ENCODE measurements at regions not wholly inside any gene's neighbourhood (a gene's known extent, or its start where the extent isn't known, plus 50 kb on each side); places are given as distances from the start of the nearest gene placed in this dataset.

GRCh38 chr1:214896921-214897320 is 185.6 kb upstream of the KCNK2 start:
- H3K79me2 ChIP-seq (ENCODE audit: insufficient read depth, low read depth) = no peaks in the 10 kb centered on the region
- no peak overlapping the region for H3K9ac ChIP-seq
- no peak for TF ChIP-seq CTCF (conservative IDR thresholded peaks at IDR 0.05; ENCODE audit: low read depth, low read length)
- no peak overlapping the region for H3K27ac ChIP-seq
- H2AFZ ChIP-seq (ENCODE audit: low read depth) = no peak overlapping the region
- H3K36me3 ChIP-seq (ENCODE audit: insufficient read depth) = no peaks in the 10 kb centered on the region
- no peaks in the 10 kb centered on the region for H3K27me3 ChIP-seq (ENCODE audit: insufficient read depth, low read depth)
- no peak overlapping the region for H3K4me2 ChIP-seq
- H3K4me1 ChIP-seq (ENCODE audit: low read depth, poor library complexity, severe bottlenecking) = no peaks in the 10 kb centered on the region
- no peak overlapping the region for H3K4me3 ChIP-seq (IDR thresholded peaks at IDR 0.05; ENCODE audit: insufficient read depth, low read depth, low read length)
- H4K20me1 ChIP-seq (ENCODE audit: insufficient read depth) = no peaks in the 10 kb centered on the region

- H3K4me1 ChIP-seq (ENCODE audit: low read depth, poor library complexity, severe bottlenecking) = no peaks in the 10 kb centered on the region
- no peak overlapping the region for H2AFZ ChIP-seq (ENCODE audit: low read depth)
- no peak for TF ChIP-seq CTCF (conservative IDR thresholded peaks at IDR 0.05; ENCODE audit: low read depth, low read length)
- no peaks in the 10 kb centered on the region for H3K36me3 ChIP-seq (ENCODE audit: insufficient read depth)
- H3K4me2 ChIP-seq = no peak overlapping the region
- H3K4me3 ChIP-seq (IDR thresholded peaks at IDR 0.05; ENCODE audit: insufficient read depth, low read depth, low read length) = no peak overlapping the region
- no peak overlapping the region for H3K27ac ChIP-seq
- no peak overlapping the region for H3K9ac ChIP-seq
- H4K20me1 ChIP-seq (ENCODE audit: insufficient read depth) = no peaks in the 10 kb centered on the region
- H3K27me3 ChIP-seq (ENCODE audit: insufficient read depth, low read depth) = no peaks in the 10 kb centered on the region
- no peaks in the 10 kb centered on the region for H3K79me2 ChIP-seq (ENCODE audit: insufficient read depth, low read depth)
Observed at GRCh38 chr1:214897581-214897980, 185.0 kb upstream of the KCNK2 start.

- no peaks in the 10 kb centered on the region for H3K27me3 ChIP-seq (ENCODE audit: insufficient read depth, low read depth)
- H3K4me1 ChIP-seq (ENCODE audit: low read depth, poor library complexity, severe bottlenecking) = no peaks in the 10 kb centered on the region
- no peaks in the 10 kb centered on the region for H3K79me2 ChIP-seq (ENCODE audit: insufficient read depth, low read depth)
- no peak overlapping the region for H3K4me3 ChIP-seq (IDR thresholded peaks at IDR 0.05; ENCODE audit: insufficient read depth, low read depth, low read length)
- H4K20me1 ChIP-seq (ENCODE audit: insufficient read depth) = no peaks in the 10 kb centered on the region
- H3K36me3 ChIP-seq (ENCODE audit: insufficient read depth) = no peaks in the 10 kb centered on the region
- H2AFZ ChIP-seq (ENCODE audit: low read depth) = no peak overlapping the region
- TF ChIP-seq CTCF (conservative IDR thresholded peaks at IDR 0.05; ENCODE audit: low read depth, low read length) = no peak
- no peak overlapping the region for H3K9ac ChIP-seq
- no peak overlapping the region for H3K27ac ChIP-seq
- H3K4me2 ChIP-seq = no peak overlapping the region
Observed at GRCh38 chr1:214898161-214898560, 184.4 kb upstream of the KCNK2 start.

GRCh38 chr1:214898718-214899117 is 183.8 kb upstream of the KCNK2 start:
- TF ChIP-seq CTCF (conservative IDR thresholded peaks at IDR 0.05; ENCODE audit: low read depth, low read length) = no peak
- Histone ChIP-seq H3K36me3 (ENCODE audit: insufficient read depth) (no peaks in the 10 kb centered on the region), H4K20me1 (ENCODE audit: insufficient read depth) (no peaks in the 10 kb centered on the region), H3K79me2 (ENCODE audit: insufficient read depth, low read depth) (no peaks in the 10 kb centered on the region), H2AFZ (ENCODE audit: low read depth) (no peak overlapping the region), H3K27ac (no peak overlapping the region), H3K4me1 (ENCODE audit: low read depth, poor library complexity, severe bottlenecking) (no peaks in the 10 kb centered on the region), H3K9ac (no peak overlapping the region), H3K27me3 (ENCODE audit: insufficient read depth, low read depth) (no peaks in the 10 kb centered on the region), H3K4me3 (IDR thresholded peaks at IDR 0.05; ENCODE audit: insufficient read depth, low read depth, low read length) (no peak overlapping the region), H3K4me2 (no peak overlapping the region)
